Glomerular visceral epithelial cell (primary cell): ENCODE measurements at regions not wholly inside any gene's neighbourhood (a gene's known extent, or its start where the extent isn't known, plus 50 kb on each side); places are given as distances from the start of the nearest gene placed in this dataset.
A peak's percentile ranks its signal among the peaks of the same experiment; 100 is the strongest.

Experiments
- DNase-seq: peaks from one replicate; pipeline ENCODE4 v3.0.0-alpha.2; 2016; ENCODE audit errors: extremely low spot score

DNA sequence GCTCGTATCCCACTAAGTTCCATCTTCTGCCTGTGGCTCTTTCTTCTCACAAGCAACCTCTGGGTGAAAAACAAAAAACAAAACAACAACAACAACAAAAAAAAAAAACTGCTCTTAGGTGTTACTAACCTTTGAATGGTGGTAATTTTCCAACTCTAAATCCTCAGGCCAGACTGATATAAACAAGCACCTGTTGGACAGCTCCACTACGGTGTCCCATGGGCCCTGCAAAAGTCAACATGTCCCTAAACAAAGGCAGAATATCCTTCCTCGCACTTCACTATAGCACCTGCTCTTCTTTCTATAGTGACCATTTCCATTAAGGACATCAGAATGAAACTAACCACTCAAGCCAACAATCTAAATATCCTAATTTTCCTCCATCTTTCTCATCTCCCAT is 54.6 kb upstream of the PARM1 start:
- DNase-seq = no peak

GRCh38 chr4:74875451-74875850 is 57.5 kb upstream of the PARM1 start:
- DNase-seq = no peak

- DNase-seq = peak; percentile 67
These were observed 58.1 kb upstream of the PARM1 start for GRCh38 chr4:74874753-74875367.

DNA sequence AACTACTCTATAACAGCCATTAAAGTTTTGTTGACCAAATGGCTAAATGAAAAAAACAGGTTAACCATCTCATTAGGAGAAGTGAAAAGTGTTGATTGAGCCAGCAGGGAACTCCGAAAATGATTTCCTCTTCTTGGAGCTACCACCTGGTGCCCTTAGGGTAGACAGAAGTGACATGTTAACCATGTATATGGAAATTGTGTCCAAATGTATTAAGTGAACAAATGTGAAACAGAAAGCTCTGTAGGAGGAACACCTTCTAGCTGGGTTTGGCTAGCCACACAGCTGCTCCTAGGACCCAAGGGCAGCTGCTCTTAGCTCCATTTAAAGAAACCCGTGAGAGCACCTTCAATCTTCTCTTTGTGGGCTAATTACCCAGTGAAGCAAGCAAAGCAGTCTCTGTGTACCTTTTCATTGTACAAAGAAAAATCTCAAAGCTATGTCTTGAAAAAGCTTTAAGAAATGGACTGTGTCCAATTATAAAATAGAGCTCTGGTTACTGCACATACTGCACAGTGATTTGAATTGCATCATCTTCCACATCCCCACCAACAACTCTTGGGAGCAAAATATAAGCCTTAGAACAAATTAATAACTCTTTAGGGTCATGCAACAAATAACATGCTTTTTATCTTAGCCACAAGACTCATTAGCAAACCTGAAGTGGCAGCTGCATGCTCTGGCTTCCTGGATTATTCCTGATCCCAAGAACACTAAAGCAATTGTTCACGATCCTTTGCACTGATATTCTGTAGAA is 59.2 kb upstream of the PARM1 start:
- DNase-seq = no peak

DNA sequence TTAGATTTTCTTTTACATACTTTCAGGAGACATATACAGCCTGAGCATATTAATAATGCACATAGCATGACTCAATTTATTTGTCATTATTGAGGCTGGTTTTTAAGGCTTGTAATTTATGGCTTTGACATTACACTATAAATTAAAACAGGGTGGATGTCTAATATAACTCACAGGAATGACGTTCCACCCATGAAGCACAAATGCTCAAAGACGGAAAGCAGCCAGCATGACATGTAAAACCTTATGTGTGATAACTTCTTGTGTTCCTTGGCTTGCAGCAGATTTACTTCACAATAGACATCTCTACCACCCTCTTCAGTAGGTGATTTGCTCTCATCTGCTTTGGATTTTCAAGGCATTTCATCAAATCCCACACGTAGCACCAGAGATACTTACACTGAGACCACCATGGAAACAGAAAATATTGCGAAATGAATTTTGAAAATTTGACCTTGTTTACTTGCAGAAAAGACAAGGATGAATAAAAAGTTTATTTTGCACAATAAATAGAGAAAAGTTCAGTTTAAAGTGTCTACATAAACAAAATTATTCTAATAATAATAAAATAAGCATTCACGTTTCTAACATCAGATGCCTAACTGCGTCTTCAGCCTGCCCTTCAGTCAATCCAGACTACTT is 64.7 kb upstream of the BTC start:
- DNase-seq = no peak

DNA sequence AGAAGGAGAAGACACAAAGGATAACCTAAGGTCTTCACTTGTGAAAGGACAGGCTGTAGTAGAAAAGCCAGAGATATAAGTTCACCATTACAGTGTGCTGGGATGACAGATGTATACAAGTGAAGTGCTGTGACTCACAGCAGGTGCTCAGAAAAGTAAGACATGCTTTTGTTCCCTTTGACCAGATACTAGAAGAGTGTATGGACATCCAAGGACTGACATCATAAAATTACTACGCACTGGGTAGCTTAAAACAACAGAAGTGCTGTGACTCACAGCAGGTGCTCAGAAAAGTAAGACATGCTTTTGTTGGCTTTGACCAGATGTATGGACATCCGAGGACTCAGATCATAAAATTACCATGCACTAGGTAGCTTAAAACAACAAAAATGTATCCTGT is 61.6 kb upstream of the BTC start:
- DNase-seq = peak; percentile 3

- no peak for DNase-seq
These were observed 54.5 kb upstream of the BTC start for GRCh38 chr4:74848774-74849173.

- DNase-seq = no peak
These were observed 51.5 kb upstream of the BTC start for GRCh38 chr4:74845834-74846233.
